Endothelial cell of umbilical vein (primary cell): ENCODE measurements at regions not wholly inside any gene's neighbourhood (a gene's known extent, or its start where the extent isn't known, plus 50 kb on each side); places are given as distances from the start of the nearest gene placed in this dataset.

Experiments used
- CTCF ChIP-seq, 2 donors: IDR thresholded peaks; 1 replicate in 1 of 2; 2 replicates in 1 of 2; pipeline ENCODE4 v1.5.1; 2011; ENCODE audit warnings: low read length in 2 of 2, mild to moderate bottlenecking in 2 of 2, moderate library complexity in 2 of 2, control low read depth in 1 of 2, inconsistent platforms in 1 of 2, low read depth in 1 of 2; ENCODE audit not compliant: insufficient read depth in 1 of 2; ENCODE audit errors: extremely low read depth in 1 of 2
- EZH2 ChIP-seq: IDR thresholded peaks from 2 replicates; pipeline ENCODE4 v1.6.1; 2012; ENCODE audit warnings: borderline replicate concordance, low read depth, mild to moderate bottlenecking, moderate library complexity, low read length, inconsistent platforms; ENCODE audit not compliant: severe bottlenecking
- JUN ChIP-seq: IDR thresholded peaks from 2 replicates; pipeline ENCODE4 v1.6.1; 2011; ENCODE audit warnings: borderline replicate concordance, low read depth; ENCODE audit not compliant: insufficient read length, insufficient read depth
- MYC ChIP-seq: IDR thresholded peaks from one replicate; pipeline ENCODE4 v1.6.1; 2011; ENCODE audit warnings: mild to moderate bottlenecking, low read depth, low read length
- POLR2A ChIP-seq: IDR thresholded peaks from 2 replicates; pipeline ENCODE4 v1.6.1; 2012; ENCODE audit warnings: low read depth, mild to moderate bottlenecking, control low read depth, low read length
- POLR2AphosphoS5 ChIP-seq: IDR thresholded peaks from 2 replicates; pipeline ENCODE4 v1.6.1; 2012; ENCODE audit warnings: low read depth, mild to moderate bottlenecking, control low read depth, low read length, moderate library complexity; ENCODE audit not compliant: insufficient read depth
- TF ChIP-seq, protein P1 (sequence below): IDR thresholded peaks from 2 replicates; pipeline ENCODE4 v1.6.1; 2011; ENCODE audit not compliant: insufficient read depth, insufficient read length

DNA sequence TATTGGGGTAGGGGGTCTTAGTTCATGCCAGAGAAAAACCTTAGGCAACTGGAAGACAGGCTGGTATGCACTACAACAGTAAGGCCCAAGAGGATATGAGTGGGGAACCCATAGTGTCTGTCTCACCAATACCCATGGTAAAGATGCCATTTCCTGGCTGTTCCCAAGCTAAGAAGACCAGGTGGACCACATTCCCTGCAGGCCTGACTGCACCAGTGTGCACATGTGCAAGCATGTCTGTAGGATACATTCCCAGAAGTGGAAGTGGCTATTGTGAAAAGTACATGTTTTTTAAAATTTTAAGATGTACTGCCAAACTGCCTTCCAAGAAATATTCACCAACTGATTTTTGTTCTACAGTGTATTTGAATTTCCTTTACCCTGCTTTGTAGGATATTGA is 207.3 kb upstream of the CTNNB1 start:
- TF ChIP-seq EZH2 (no peak), CTCF (IDR thresholded peaks at IDR 0.05; ENCODE audit: extremely low read depth in 1 of 2, insufficient read depth in 1 of 2, low read depth in 1 of 2, low read length in 2 of 2) (no peak), POLR2A (no peak), MYC (no peak), POLR2AphosphoS5 (no peak), JUN (no peak)
- TF ChIP-seq, protein P1, sequence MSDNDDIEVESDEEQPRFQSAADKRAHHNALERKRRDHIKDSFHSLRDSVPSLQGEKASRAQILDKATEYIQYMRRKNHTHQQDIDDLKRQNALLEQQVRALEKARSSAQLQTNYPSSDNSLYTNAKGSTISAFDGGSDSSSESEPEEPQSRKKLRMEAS = no peak
